ENCODE measurements at regions not wholly inside any gene's neighbourhood (a gene's known extent, or its start where the extent isn't known, plus 50 kb on each side); places are given as distances from the start of the nearest gene placed in this dataset.

DNA sequence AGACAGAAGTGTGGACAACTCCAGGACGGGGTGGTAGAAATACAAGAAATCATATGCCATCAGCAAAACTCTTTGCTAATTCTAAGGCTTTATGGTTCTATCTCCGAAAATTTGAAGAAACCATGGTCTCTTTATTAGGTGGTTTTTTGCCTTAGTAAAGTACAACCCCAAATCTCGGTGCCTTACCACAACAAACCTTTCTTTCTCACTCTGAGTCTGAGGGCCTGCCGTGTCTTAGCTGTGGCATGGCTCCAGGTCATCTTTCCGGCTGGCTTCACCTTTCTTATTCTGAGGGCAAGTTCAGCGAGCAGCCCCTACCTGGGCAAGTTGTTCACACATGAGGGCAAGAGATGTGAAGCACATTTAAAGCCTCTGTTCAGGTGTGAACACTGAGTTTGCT is 280.6 kb downstream of the TTLL7 start:
- no peak for DNase-seq

- no peak for DNase-seq
Measured at GRCh38 chr1:83717785-83718184, 281.1 kb downstream of the TTLL7 start.

DNA sequence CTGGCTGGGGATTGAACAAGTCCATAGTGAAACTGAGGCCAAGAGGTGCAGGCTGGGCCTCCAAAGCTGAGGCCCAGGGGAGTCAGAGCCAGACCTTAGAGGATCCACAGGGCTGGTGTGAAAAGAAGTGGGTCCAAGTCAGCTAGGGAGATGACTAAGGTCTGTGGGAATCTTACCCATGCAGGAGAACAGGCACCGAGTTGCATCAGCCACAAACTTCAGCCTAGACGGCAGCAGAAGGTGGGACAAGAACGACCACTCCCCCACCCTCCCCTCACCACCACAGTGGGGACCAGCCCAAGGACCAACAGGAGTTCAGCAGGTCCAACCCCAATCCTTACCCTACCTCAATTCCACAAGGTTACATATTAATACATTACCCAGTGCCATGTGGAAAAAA is 282.3 kb downstream of the TTLL7 start:
- DNase-seq, result no peak

- DNase-seq, result no peak
Measured at GRCh38 chr1:83715550-83715949, 283.4 kb downstream of the TTLL7 start.

- no peak for DNase-seq
Measured at GRCh38 chr1:83709662-83710061, 289.3 kb downstream of the TTLL7 start.

- DNase-seq, result no peak
Measured at GRCh38 chr1:83706354-83706938, 292.5 kb downstream of the TTLL7 start.

DNA sequence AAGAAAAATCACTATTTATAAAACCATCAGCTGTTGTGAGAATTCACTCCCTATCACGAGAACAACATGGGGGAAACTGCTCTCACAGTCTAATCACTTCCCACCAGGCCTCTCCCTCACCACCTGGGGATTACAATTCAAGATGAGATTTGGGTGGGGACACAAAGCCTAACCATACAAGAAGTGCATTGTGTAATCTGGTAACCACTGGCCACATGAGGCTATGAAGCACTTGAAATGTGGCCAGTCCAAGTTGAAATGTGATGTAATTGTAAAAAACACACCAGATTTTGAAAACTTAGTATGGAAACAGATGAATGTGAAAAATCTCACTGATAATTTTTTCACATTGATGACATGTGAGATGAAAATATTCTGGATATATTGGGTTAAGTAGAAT is 293.8 kb downstream of the TTLL7 start:
- no peak for DNase-seq

DNA sequence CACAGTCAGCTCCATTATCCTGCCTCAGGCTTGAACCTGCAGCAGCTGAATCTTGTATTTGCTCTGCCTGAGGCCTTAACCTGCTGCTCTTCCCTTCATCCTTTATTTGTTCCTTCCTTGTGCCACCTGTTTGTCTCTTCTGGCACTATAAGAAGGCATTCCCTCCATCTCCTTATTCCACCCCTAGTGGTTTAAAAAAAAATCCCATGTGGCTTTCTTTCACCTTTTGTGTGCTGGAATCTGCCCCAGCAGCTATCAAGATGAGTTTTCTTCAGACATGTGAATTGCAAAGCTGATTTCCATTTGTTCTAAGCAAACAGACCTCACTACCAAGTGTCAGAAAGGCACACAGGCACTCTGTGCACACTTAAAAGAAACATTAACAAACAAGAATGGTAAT is 294.6 kb downstream of the TTLL7 start:
- no peak for DNase-seq

DNA sequence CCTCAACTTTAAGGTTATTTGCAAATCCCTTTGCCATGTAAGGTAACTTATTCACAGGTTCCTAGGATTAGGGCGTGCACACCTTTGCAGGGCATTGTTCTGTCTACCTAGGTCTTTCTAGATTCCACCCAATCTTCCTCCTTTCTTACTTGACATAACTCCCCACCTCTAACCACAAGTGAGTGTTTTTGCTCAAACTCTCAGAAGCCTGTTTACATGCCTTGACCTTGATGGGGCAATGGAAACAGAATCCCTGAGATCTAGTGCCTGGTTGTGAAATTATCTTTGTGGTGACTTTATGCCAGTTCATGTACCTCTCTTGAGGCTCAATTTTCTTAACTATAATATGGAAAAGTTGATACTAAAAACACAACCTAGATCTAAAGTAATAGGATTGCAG is 296.6 kb downstream of the TTLL7 start:
- DNase-seq, result no peak

GRCh38 chr1:83701355-83701754 is 297.6 kb downstream of the TTLL7 start:
- DNase-seq, result no peak

- DNase-seq, result no peak
Measured at GRCh38 chr1:83698644-83699043, 300.3 kb downstream of the TTLL7 start.

DNA sequence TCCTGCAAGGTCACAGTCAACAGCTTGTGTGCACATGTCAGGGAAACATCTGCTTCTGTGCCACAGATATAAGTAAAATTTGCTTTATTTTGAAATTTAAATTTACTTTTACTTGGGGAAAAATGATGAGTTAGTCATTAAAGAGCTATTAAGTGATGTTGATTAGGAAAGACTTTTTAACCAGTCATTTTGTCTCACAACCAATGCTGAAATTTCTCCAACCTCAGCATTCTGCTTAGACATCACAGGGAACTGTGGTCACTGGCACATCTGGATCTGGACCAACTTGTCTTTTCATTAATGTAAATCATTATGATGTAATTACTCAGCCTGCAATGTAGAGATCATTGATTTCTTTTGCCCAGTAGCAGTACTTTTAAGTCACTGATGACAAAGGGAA is 301.0 kb downstream of the TTLL7 start:
- no peak for DNase-seq

GRCh38 chr1:83697220-83697619 is 301.7 kb downstream of the TTLL7 start:
- no peak for DNase-seq

DNA sequence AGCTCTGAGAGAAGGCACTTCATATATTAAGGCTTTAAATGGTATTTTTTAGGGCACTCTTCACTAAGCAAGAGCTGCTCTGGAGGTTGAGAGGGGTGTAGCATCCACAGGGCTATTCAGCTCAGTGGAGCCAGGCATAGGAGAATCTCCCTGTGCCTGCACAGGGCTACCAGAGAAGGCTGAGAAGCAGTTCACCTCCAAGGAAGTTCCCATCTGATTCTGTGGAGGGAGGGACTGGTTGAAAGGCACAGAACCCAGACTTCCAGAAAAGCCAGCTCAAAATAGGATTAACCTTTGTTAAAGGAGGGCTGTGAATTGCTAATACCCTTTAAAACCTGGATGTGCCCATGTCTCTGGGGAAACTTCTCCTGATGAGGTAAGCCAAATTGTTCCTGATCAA is 304.5 kb downstream of the TTLL7 start:
- no peak for DNase-seq

DNA sequence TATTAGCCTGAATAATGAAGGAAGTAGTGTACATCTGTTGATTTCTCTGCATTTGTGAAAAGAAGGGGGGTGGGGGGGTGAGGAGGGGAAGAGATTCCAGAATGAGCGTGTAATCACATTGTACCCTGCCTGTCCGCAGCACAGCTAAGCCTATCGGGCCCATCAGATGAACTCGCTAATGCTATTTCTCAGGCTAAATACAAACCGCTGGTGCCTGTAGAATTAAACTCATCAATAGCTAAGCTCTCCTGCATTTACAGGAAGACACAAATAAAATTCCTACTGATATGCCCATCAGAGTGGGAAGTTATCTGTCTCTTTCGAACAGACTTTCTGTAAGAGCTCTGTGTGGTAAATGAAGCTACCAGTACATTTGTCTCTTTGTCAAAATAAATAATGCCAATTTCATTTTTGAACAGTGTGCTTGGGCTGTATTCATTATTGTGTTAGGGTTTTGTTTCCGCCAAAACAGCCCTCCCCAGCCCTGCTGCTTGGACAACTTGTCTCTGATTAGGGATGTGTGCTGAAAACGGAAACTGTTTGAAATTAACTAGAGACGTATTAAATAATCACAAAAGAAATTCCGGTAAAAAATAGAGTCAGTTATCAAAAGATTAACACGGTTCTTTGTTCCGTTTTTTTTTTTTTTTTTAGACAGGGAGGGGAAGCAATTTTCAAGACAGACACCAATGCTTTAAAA is 305.4 kb downstream of the TTLL7 start:
- DNase-seq, result no peak

DNA sequence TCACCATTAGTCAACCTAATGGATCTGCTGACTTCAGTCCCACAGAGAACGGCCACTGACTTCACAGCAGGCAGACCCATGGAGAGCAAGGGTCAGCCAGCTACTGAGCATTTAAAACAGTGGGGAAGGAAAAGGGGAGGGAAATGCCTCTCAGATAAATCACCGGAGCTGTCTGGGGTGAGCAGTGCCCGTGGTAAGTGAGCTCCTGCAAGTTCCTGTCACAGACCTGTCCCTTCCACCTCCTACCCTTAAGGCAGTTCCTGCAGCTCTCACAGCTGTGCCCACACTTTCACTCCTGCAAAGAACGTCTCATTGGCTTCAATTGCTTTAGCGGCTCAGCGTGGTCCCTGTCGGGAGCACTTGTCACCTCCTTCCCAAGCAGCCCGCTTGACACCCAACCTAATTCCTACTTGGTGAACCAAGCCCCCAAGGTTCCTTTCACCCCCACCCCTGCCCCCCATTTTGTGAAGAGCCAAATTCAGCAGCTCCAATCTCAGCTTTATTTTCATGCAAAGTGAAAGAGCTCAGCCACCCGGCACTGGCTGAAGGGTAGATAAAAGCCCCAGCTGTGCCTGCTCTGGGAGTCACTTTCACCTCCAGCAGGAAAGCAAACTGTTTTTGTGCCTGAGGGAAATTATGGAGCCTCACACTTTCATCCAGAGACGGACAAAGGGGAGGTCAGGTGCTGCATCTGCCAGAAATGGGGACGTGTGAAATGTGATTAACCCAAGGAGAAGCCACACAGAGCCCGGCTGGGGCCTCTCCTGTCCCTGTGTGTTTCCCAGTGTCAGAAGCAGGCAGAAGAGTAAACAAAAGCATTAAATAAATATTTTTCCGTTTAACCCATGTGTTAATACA is 306.2 kb downstream of the TTLL7 start:
- DNase-seq, result no peak

DNA sequence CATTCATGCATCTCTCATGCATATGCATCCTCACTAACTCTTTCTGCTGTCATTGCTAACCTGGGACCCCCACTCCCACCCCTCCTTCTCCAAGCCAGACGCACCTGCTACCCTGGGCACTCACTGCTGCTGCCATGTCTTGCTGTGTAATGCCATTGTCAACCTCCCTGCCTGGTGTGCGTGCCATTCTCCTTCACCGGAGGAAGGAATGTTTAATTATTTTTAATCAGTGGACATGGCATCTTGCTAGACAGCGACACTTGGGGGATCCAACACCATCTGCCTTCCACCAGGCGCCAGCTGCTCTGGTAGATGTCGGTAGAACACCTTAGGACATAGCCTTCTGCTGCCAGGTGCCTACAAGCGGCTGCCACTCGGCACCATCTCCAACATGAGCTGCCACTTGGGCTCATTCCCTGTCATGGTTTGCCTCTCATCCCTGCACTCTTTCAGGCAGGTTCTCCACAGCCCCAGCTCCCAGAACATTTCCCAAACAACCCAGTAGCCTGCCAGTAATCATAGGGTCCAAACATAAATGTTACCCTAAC is 306.9 kb downstream of the TTLL7 start:
- no peak for DNase-seq

GRCh38 chr1:83689921-83690868 is 308.7 kb downstream of the TTLL7 start:
- no peak for DNase-seq

GRCh38 chr1:83682132-83682531 is 316.8 kb downstream of the TTLL7 start:
- no peak for DNase-seq

DNA sequence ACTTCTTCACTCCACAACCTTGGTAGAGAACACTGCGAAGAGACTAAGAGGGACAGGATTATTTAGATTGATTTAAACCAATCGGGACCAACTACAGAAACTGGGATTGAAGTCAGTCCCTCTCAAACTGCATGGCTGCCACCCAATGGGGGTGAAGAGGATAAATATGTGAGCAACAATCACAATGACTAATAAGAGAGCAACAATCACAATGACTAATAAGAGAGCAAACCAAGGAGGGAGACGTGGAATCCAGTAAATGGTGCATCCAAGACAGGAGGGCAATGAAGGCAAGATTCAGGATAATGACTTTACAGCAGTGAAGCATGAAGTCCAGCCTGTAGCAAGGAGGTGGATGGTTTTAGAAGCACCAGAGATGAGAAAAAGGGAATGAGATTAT is 322.8 kb downstream of the TTLL7 start:
- no peak for DNase-seq

GRCh38 chr1:83673312-83673711 is 325.6 kb downstream of the TTLL7 start:
- DNase-seq, result no peak

GRCh38 chr1:83671586-83671985 is 327.3 kb downstream of the TTLL7 start:
- DNase-seq, result no peak

Measured in NCI-H1105 (cell line).